GM21360 (cell line): ENCODE measurements at regions not wholly inside any gene's neighbourhood (a gene's known extent, or its start where the extent isn't known, plus 50 kb on each side); places are given as distances from the start of the nearest gene placed in this dataset.

ENCODE experiments used
- ATAC-seq: cut with Tn5 transposase; IDR thresholded peaks from one replicate; pipeline ENCODE4 v1.9.1; 2021; ENCODE audit warnings: mild to moderate bottlenecking, moderate library complexity; ENCODE audit not compliant: unreplicated experiment

- no peak for ATAC-seq
Observed at GRCh38 chr1:164228928-164229327, 330.1 kb upstream of the PBX1 start.

GRCh38 chr1:164233149-164233548, 325.8 kb upstream of the PBX1 start:
- no peak for ATAC-seq

GRCh38 chr1:164240081-164240480, 318.9 kb upstream of the PBX1 start:
- ATAC-seq, result no peak

- no peak for ATAC-seq
Observed at GRCh38 chr1:164250365-164250764, 308.6 kb upstream of the PBX1 start.

- ATAC-seq, result no peak
Observed at GRCh38 chr1:164256456-164256855, 302.5 kb upstream of the PBX1 start.

- ATAC-seq, result no peak
Observed at GRCh38 chr1:164261691-164262240, 297.2 kb upstream of the PBX1 start.

- no peak for ATAC-seq
Observed at GRCh38 chr1:164263540-164263939, 295.4 kb upstream of the PBX1 start.

GRCh38 chr1:164265232-164265631, 293.8 kb upstream of the PBX1 start:
- no peak for ATAC-seq

GRCh38 chr1:164272156-164272555, 286.8 kb upstream of the PBX1 start:
- ATAC-seq, result no peak

- ATAC-seq, result no peak
Observed at GRCh38 chr1:164296172-164296571, 262.8 kb upstream of the PBX1 start.

- no peak for ATAC-seq
Observed at GRCh38 chr1:164308101-164308500, 250.9 kb upstream of the PBX1 start.

- ATAC-seq, result no peak
Observed at GRCh38 chr1:164310166-164310565, 248.8 kb upstream of the PBX1 start.

GRCh38 chr1:164311377-164311776, 247.6 kb upstream of the PBX1 start:
- ATAC-seq, result no peak

- no peak for ATAC-seq
Observed at GRCh38 chr1:164320790-164321731, 237.9 kb upstream of the PBX1 start.

GRCh38 chr1:164325786-164326185, 233.2 kb upstream of the PBX1 start:
- no peak for ATAC-seq

- ATAC-seq, result no peak
Observed at GRCh38 chr1:164333387-164333786, 225.6 kb upstream of the PBX1 start.

- no peak for ATAC-seq
Observed at GRCh38 chr1:164337394-164337793, 221.6 kb upstream of the PBX1 start.

GRCh38 chr1:164337885-164338284, 221.1 kb upstream of the PBX1 start:
- ATAC-seq, result no peak

GRCh38 chr1:164343189-164343588, 215.8 kb upstream of the PBX1 start:
- ATAC-seq, result no peak

GRCh38 chr1:164347980-164348379, 211.0 kb upstream of the PBX1 start:
- ATAC-seq, result no peak

GRCh38 chr1:164356511-164356910, 202.5 kb upstream of the PBX1 start:
- no peak for ATAC-seq

- ATAC-seq, result no peak
Observed at GRCh38 chr1:164360265-164360664, 198.7 kb upstream of the PBX1 start.
